H1 (cell line): ENCODE measurements at regions not wholly inside any gene's neighbourhood (a gene's known extent, or its start where the extent isn't known, plus 50 kb on each side); places are given as distances from the start of the nearest gene placed in this dataset.

Source experiments
- CTCF ChIA-PET: fragments of 300-600 bp; sonication (Branson Sonifier 250); formaldehyde crosslinking; loops from one replicate; lab custom pipeline; 2021; ENCODE audit not compliant: partially characterized antibody; lab: Charles Lee
- POLR2A ChIA-PET: fragments of 300-600 bp; sonication (Branson Sonifier 250); formaldehyde crosslinking; loops from one replicate; lab custom pipeline; 2021; ENCODE audit warnings: inconsistent platforms; ENCODE audit not compliant: partially characterized antibody; lab: Charles Lee
- DNase-seq, 2 experiments: peaks; one replicate each; pipeline versions ENCODE4 v3.0.0 to v3.0.0-alpha.2; 2010 to 2022; ENCODE audit warnings: low spot score in 2 of 2, low read depth in 1 of 2, mixed read lengths in 1 of 2
- FAIRE-seq: peaks from 2 replicates; lab custom pipeline; 2011; peaks lifted over from hg19 to GRCh38; lab: Jason Lieb, UNC
- H2AFZ ChIP-seq: 2 replicates; pipeline ENCODE4 v1.8.1; 2012; ENCODE audit warnings: low read length, inconsistent platforms
- H2AK5ac ChIP-seq: 2 replicates; pipeline ENCODE4 v1.6.1; 2013; ENCODE audit warnings: low read depth, low read length
- H2BK120ac ChIP-seq: replicated peaks from 2 replicates; pipeline ENCODE3; 2013; ENCODE audit warnings: low read depth, low read length, inconsistent platforms
- H2BK12ac ChIP-seq: 2 replicates; pipeline ENCODE4 v1.6.1; 2013; ENCODE audit warnings: low read depth, low read length
- H2BK15ac ChIP-seq: 2 replicates; pipeline ENCODE4 v1.6.1; 2013; ENCODE audit warnings: low read length
- H2BK20ac ChIP-seq: 2 replicates; pipeline ENCODE4 v1.6.1; 2013; ENCODE audit warnings: low read length
- H2BK5ac ChIP-seq: 2 replicates; pipeline ENCODE4 v1.6.1; 2013; ENCODE audit warnings: low read depth, low read length
- H3K14ac ChIP-seq: 2 replicates; pipeline ENCODE4 v1.6.1; 2013; ENCODE audit warnings: inconsistent platforms; ENCODE audit not compliant: insufficient read length
- H3K18ac ChIP-seq: 2 replicates; pipeline ENCODE4 v1.6.1; 2013; ENCODE audit warnings: low read length; ENCODE audit errors: extremely low read depth
- H3K23ac ChIP-seq: 2 replicates; pipeline ENCODE4 v1.6.1; 2013; ENCODE audit warnings: inconsistent platforms; ENCODE audit not compliant: insufficient read length
- H3K23me2 ChIP-seq: 2 replicates; pipeline ENCODE4 v1.6.1; 2013; ENCODE audit warnings: low read depth, low read length
- H3K27ac ChIP-seq: 2 replicates; pipeline ENCODE4 v1.6.1; 2011; ENCODE audit warnings: low read depth, low read length, inconsistent platforms
- H3K27me3 ChIP-seq, 4 experiments: replicated peaks in 1 of 4; 1 replicate in 1 of 4; 2 replicates in 3 of 4; pipeline versions ENCODE4 v1.6.1 to v1.8.1; 2011 to 2013; ENCODE audit warnings: low read length in 3 of 4, mild to moderate bottlenecking in 3 of 4, inconsistent platforms in 2 of 4, mixed read lengths in 2 of 4, moderate library complexity in 1 of 4; ENCODE audit not compliant: control insufficient read depth in 3 of 4, insufficient read depth in 3 of 4; ENCODE audit errors: extremely low read depth in 1 of 4
- H3K36me3 ChIP-seq, 4 experiments: 2 replicates each; pipeline versions ENCODE4 v1.6.1 to v1.8.1; 2011 to 2013; ENCODE audit warnings: mild to moderate bottlenecking in 4 of 4, low read length in 3 of 4, moderate library complexity in 2 of 4, control low read depth in 1 of 4, inconsistent platforms in 1 of 4; ENCODE audit not compliant: insufficient read depth in 4 of 4, control insufficient read depth in 2 of 4
- H3K4ac ChIP-seq: replicated peaks from 2 replicates; pipeline ENCODE3; 2013; ENCODE audit warnings: low read length, low read depth, mixed read lengths, inconsistent platforms; ENCODE audit not compliant: insufficient read length
- H3K4me1 ChIP-seq, 4 experiments: replicated peaks in 1 of 4; 1 replicate in 1 of 4; 2 replicates in 3 of 4; pipeline versions ENCODE4 v1.6.1 to v1.8.1; 2011 to 2013; ENCODE audit warnings: low read length in 3 of 4, inconsistent platforms in 2 of 4, mixed read lengths in 1 of 4; ENCODE audit not compliant: insufficient read depth in 4 of 4, control insufficient read depth in 3 of 4
- H3K4me2 ChIP-seq, 2 experiments: 2 replicates each; pipeline versions ENCODE4 v1.6.1 to v1.8.1; 2011 to 2013; ENCODE audit warnings: low read depth in 2 of 2, low read length in 2 of 2, control low read depth in 1 of 2, inconsistent platforms in 1 of 2, mild to moderate bottlenecking in 1 of 2; ENCODE audit not compliant: insufficient read depth in 1 of 2
- H3K4me3 ChIP-seq, 4 experiments: fragments of 200-600, 300-600 bp in 1 of 4; sonication (generic), shearing (Covaris generic), sonication (Bioruptor Twin) in 1 of 4; 2 replicates each; pipeline versions ENCODE4 v1.5.1 to v1.8.1; 2011 to 2016; ENCODE audit warnings: low read length in 4 of 4, low read depth in 3 of 4, control low read depth in 2 of 4, inconsistent platforms in 2 of 4, mild to moderate bottlenecking in 2 of 4, mixed read lengths in 1 of 4, moderate library complexity in 1 of 4; ENCODE audit not compliant: insufficient read depth in 2 of 4; ENCODE audit errors: extremely low read depth in 1 of 4
- H3K56ac ChIP-seq: replicated peaks from 2 replicates; pipeline ENCODE3; 2013; ENCODE audit warnings: low read depth, mild to moderate bottlenecking, mixed read lengths, low read length, inconsistent platforms; ENCODE audit not compliant: insufficient read length
- H3K79me1 ChIP-seq: 2 replicates; pipeline ENCODE4 v1.6.1; 2013; ENCODE audit warnings: low read depth, low read length, control low read depth
- H3K79me2 ChIP-seq, 2 experiments: 2 replicates each; pipeline versions ENCODE4 v1.6.1 to v1.8.1; 2012 to 2013; ENCODE audit warnings: low read length in 2 of 2, mild to moderate bottlenecking in 2 of 2, inconsistent platforms in 1 of 2; ENCODE audit not compliant: insufficient read depth in 2 of 2, control insufficient read depth in 1 of 2
- H3K9ac ChIP-seq, 4 experiments: replicated peaks in 1 of 4; 1 replicate in 1 of 4; 2 replicates in 3 of 4; pipeline versions ENCODE4 v1.6.1 to v1.8.1; 2011 to 2013; ENCODE audit warnings: low read depth in 3 of 4, low read length in 3 of 4, control low read depth in 2 of 4, mild to moderate bottlenecking in 2 of 4, moderate library complexity in 2 of 4, inconsistent platforms in 1 of 4; ENCODE audit errors: extremely low read depth in 1 of 4
- H3K9me3 ChIP-seq, 2 experiments: 2 replicates each; pipeline versions ENCODE4 v1.6.1 to v1.8.1; 2012 to 2013; ENCODE audit warnings: mild to moderate bottlenecking in 2 of 2, moderate library complexity in 2 of 2, control low read depth in 1 of 2, inconsistent platforms in 1 of 2, low read depth in 1 of 2, low read length in 1 of 2, mixed read lengths in 1 of 2; ENCODE audit not compliant: insufficient read depth in 2 of 2
- H4K20me1 ChIP-seq, 2 experiments: replicated peaks in 1 of 2; 2 replicates each; pipeline versions ENCODE3 to v1.8.1; 2011 to 2013; ENCODE audit warnings: inconsistent platforms in 2 of 2, low read length in 2 of 2, mild to moderate bottlenecking in 1 of 2; ENCODE audit not compliant: insufficient read depth in 2 of 2, control insufficient read depth in 1 of 2
- H4K5ac ChIP-seq: 2 replicates; pipeline ENCODE4 v1.6.1; 2013; ENCODE audit warnings: low read length, low read depth, mixed read lengths, inconsistent platforms; ENCODE audit not compliant: insufficient read length
- H4K8ac ChIP-seq: 2 replicates; pipeline ENCODE4 v1.8.0; 2013; ENCODE audit warnings: mild to moderate bottlenecking, moderate library complexity, low read length, inconsistent platforms; ENCODE audit not compliant: insufficient read depth; ENCODE audit errors: extremely low read depth
- H4K91ac ChIP-seq: replicated peaks from 2 replicates; pipeline ENCODE3; 2013; ENCODE audit warnings: low read length, mixed read lengths, inconsistent platforms; ENCODE audit not compliant: insufficient read length
- CBX5 ChIP-seq: fragments of 300-800, 300-1000 bp; sonication (generic); IDR thresholded peaks from 2 replicates; pipeline ENCODE4 v1.7.1; 2016; ENCODE audit warnings: antibody characterized with exemption, low read length, low read depth
- CEBPB ChIP-seq: IDR thresholded peaks from 2 replicates; pipeline ENCODE4 v1.6.1; 2012; ENCODE audit warnings: low read depth, low read length
- EGR1 ChIP-seq: IDR thresholded peaks from 2 replicates; pipeline ENCODE4 v1.6.1; 2011; ENCODE audit warnings: low read depth, low read length, borderline replicate concordance
- KDM5A ChIP-seq: fragments of 200-600 bp; IDR thresholded peaks from 2 replicates; pipeline ENCODE4 v1.7.1; 2012; ENCODE audit warnings: mild to moderate bottlenecking, low read length, inconsistent platforms, mixed read lengths
- PHF8 ChIP-seq: fragments of 200-600 bp; sonication (generic); conservative IDR thresholded peaks from 2 replicates; pipeline ENCODE4 v1.7.1; 2012; ENCODE audit warnings: low read depth, mild to moderate bottlenecking, inconsistent platforms, low read length, moderate library complexity
- POLR2A ChIP-seq, 2 experiments: IDR thresholded peaks; 1 replicate in 1 of 2; 2 replicates in 1 of 2; pipeline ENCODE4 v1.6.1; 2011; ENCODE audit warnings: low read depth in 2 of 2, low read length in 2 of 2, mild to moderate bottlenecking in 2 of 2; ENCODE audit errors: control extremely low read depth in 1 of 2
- SIRT6 ChIP-seq: IDR thresholded peaks from one replicate; pipeline ENCODE4 v1.7.1; 2012; ENCODE audit warnings: low read length, inconsistent platforms
- SIX5 ChIP-seq: IDR thresholded peaks from 2 replicates; pipeline ENCODE4 v1.6.1; 2011; ENCODE audit warnings: mild to moderate bottlenecking, low read depth, low read length
- WGBS, 2 experiments: shearing (Covaris generic) in 1 of 2; methylation state at CpG; one replicate each; pipeline versions ENCODE4 v1.1.6 to v1.1.7; 2013 to 2015; ENCODE audit warnings: low lambda C conversion rate in 2 of 2, mixed read lengths in 2 of 2, inconsistent platforms in 1 of 2, low coverage in 1 of 2, missing lambda C conversion rate in 1 of 2; ENCODE audit not compliant: insufficient replicate concordance in 2 of 2, insufficient coverage in 1 of 2, insufficient read length in 1 of 2; ENCODE audit errors: extremely low coverage in 1 of 2, missing lambda C conversion rate in 1 of 2; 5-methylcytosine and 5-hydroxymethylcytosine counted together
- TF ChIP-seq, protein P1 (sequence below): IDR thresholded peaks from 2 replicates; pipeline ENCODE4 v1.6.1; 2012; ENCODE audit warnings: inconsistent platforms

DNA sequence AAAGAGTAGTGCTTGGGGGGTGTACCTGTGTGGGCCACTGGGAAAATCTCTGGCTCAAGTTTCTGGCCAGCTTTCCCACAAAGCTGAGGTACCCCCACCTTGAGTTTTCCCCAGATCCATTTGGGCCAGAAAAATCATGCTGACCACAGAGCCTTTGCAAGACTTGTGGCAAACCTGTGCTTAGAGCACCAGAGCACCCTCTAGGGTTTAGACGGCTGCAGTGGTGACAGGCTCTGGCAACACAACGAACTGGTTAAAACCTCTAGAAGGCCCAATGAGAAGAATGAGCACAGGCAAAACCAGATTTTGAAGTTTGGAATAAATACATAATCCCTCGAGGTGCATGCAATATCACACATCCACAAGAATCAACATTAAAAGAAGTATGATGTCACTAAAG is 290.7 kb upstream of the FOLH1 start:
- no peaks in the 10 kb centered on the region for H3K23me2 ChIP-seq
- H4K8ac ChIP-seq, result no peak overlapping the region
- no peak overlapping the region for H2BK5ac ChIP-seq
- H4K5ac ChIP-seq, result no peak overlapping the region
- no peaks in the 10 kb centered on the region for H3K36me3 ChIP-seq
- no peak overlapping the region for H3K27ac ChIP-seq
- ChIA-PET POLR2A (no interaction called here), CTCF (no interaction called here)
- H2AK5ac ChIP-seq, result no peak overlapping the region
- 75% methylated on average over 3 of the region's 3 CpGs; no CpG with 5 or more reads in 1 of the 2 experiments for WGBS, 2 experiments
- no peaks in the 10 kb centered on the region for H4K20me1 ChIP-seq
- H2BK20ac ChIP-seq, result no peak overlapping the region
- DNase-seq (no peak), FAIRE-seq (no peak)
- TF ChIP-seq EGR1 (no peak), POLR2A (IDR thresholded peaks at IDR 0.05; ENCODE audit: control extremely low read depth in 1 of 2, low read depth in 2 of 2, low read length in 2 of 2) (no peak), CBX5 (no peak), SIRT6 (no peak), SIX5 (no peak), KDM5A (no peak), PHF8 (no peak), CEBPB (no peak)
- TF ChIP-seq, protein P1, sequence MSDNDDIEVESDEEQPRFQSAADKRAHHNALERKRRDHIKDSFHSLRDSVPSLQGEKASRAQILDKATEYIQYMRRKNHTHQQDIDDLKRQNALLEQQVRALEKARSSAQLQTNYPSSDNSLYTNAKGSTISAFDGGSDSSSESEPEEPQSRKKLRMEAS, result no peak
- H3K4me1 ChIP-seq, result no peaks in the 10 kb centered on the region
- H3K79me1 ChIP-seq, result no peaks in the 10 kb centered on the region
- no peak overlapping the region for H3K4me3 ChIP-seq
- H4K91ac ChIP-seq, result no peak overlapping the region
- no peak overlapping the region for H3K9ac ChIP-seq
- no peak overlapping the region for H2BK15ac ChIP-seq
- H3K9me3 ChIP-seq, result peaks cover 31 to 39% of the 10 kb centered on the region in 2 experiments
- H3K79me2 ChIP-seq, result no peaks in the 10 kb centered on the region
- H2BK12ac ChIP-seq, result no peak overlapping the region
- no peak overlapping the region for H3K4ac ChIP-seq
- H3K4me2 ChIP-seq, result no peak overlapping the region
- no peak overlapping the region for H3K14ac ChIP-seq
- H3K23ac ChIP-seq, result no peak overlapping the region
- no peak overlapping the region for H3K56ac ChIP-seq
- H3K27me3 ChIP-seq, result no peaks in the 10 kb centered on the region
- H2AFZ ChIP-seq, result no peak overlapping the region
- no peak overlapping the region for H2BK120ac ChIP-seq
- no peak overlapping the region for H3K18ac ChIP-seq
